Type B pancreatic cell (in vitro differentiated cells): ENCODE measurements at regions not wholly inside any gene's neighbourhood (a gene's known extent, or its start where the extent isn't known, plus 50 kb on each side); places are given as distances from the start of the nearest gene placed in this dataset.
"Not testable (repeated sequence)": the region's sequence is repeated elsewhere in the genome, so short reads cannot be mapped to it uniquely, and the experiment has no call there.

Experiments
- DNase-seq: peaks from one replicate; pipeline ENCODE4 v3.0.0; 2021; ENCODE audit warnings: mixed read lengths; ENCODE audit not compliant: unreplicated experiment; ENCODE audit errors: extremely low spot score
- H3K27ac Mint-ChIP-seq: 2 replicates; pipeline ENCODE4 v1.8.0; 2021; ENCODE audit warnings: mild to moderate bottlenecking, mixed read lengths
- H3K27me3 Mint-ChIP-seq: 2 replicates; pipeline ENCODE4 v1.8.0; 2021; ENCODE audit warnings: mixed read lengths
- H3K36me3 Mint-ChIP-seq: 2 replicates; pipeline ENCODE4 v1.8.0; 2021; ENCODE audit warnings: mixed read lengths
- H3K4me1 Mint-ChIP-seq: one replicate; pipeline ENCODE4 v1.8.0; 2021; ENCODE audit warnings: mixed read lengths; ENCODE audit not compliant: unreplicated experiment
- H3K4me3 Mint-ChIP-seq: 2 replicates; pipeline ENCODE4 v1.8.0; 2021; ENCODE audit warnings: mild to moderate bottlenecking, mixed read lengths
- H3K9me3 Mint-ChIP-seq: 2 replicates; pipeline ENCODE4 v1.8.0; 2021; ENCODE audit warnings: mixed read lengths
- TF ChIP-seq, protein P1 (sequence below): fragments of 200-600 bp; sonication (generic); conservative IDR thresholded peaks from 2 replicates; pipeline ENCODE4 v1.5.0; 2021; ENCODE audit warnings: antibody characterized with exemption, mild to moderate bottlenecking

DNA sequence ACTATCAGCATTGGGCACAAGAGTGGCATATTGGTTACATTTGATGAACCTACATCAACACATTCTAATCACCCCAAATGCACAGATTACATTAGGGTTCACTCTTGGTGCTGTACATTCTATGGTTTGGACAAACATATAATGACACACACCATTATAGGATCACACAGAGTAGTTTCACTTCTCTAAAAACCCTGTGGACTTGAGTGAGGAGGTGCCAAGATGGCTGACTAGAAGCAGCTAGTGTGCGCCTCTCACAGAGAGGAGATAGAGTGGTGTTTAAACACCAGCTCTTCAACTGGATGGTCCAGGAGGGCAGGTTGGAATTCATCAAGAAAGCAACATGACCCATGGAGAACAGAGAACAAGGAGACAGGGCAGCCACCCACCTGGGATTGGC, 265.6 kb downstream of the TDRD3 start:
- Mint-ChIP-seq H3K27me3 (no peaks in the 10 kb centered on the region), H3K36me3 (no peaks in the 10 kb centered on the region), H3K27ac (no peak overlapping the region), H3K4me3 (no peak overlapping the region), H3K4me1 (no peaks in the 10 kb centered on the region), H3K9me3 (no peaks in the 10 kb centered on the region)
- DNase-seq: no peak
- TF ChIP-seq, protein P1, sequence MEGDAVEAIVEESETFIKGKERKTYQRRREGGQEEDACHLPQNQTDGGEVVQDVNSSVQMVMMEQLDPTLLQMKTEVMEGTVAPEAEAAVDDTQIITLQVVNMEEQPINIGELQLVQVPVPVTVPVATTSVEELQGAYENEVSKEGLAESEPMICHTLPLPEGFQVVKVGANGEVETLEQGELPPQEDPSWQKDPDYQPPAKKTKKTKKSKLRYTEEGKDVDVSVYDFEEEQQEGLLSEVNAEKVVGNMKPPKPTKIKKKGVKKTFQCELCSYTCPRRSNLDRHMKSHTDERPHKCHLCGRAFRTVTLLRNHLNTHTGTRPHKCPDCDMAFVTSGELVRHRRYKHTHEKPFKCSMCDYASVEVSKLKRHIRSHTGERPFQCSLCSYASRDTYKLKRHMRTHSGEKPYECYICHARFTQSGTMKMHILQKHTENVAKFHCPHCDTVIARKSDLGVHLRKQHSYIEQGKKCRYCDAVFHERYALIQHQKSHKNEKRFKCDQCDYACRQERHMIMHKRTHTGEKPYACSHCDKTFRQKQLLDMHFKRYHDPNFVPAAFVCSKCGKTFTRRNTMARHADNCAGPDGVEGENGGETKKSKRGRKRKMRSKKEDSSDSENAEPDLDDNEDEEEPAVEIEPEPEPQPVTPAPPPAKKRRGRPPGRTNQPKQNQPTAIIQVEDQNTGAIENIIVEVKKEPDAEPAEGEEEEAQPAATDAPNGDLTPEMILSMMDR: no peak

DNA sequence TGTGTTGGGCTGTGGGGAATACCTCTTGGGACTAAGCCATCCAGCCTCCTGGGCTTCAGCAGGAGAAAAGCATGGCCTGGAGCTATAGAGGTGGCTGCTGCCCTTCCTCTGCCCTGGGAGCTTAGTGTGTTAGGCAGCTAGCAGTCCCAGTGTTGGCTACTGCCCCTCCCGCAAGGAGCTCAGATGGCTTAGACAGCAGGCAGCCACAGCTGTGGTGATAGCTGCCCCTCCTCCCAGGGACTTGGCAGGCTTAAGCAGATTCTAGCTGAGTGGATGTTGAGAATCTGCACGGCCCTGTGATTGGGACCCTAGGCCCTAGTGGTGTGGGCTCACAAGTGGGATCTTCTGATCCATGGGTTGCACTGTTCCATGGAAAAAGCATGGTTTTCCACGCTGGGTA, 264.5 kb downstream of the TDRD3 start:
- no peaks in the 10 kb centered on the region for H3K27me3 Mint-ChIP-seq
- no peaks in the 10 kb centered on the region for H3K9me3 Mint-ChIP-seq
- no peak overlapping the region for H3K4me3 Mint-ChIP-seq
- no peaks in the 10 kb centered on the region for H3K36me3 Mint-ChIP-seq
- no peak for DNase-seq
- TF ChIP-seq, protein P1: no peak
- H3K27ac Mint-ChIP-seq: no peak overlapping the region
- H3K4me1 Mint-ChIP-seq: no peaks in the 10 kb centered on the region

DNA sequence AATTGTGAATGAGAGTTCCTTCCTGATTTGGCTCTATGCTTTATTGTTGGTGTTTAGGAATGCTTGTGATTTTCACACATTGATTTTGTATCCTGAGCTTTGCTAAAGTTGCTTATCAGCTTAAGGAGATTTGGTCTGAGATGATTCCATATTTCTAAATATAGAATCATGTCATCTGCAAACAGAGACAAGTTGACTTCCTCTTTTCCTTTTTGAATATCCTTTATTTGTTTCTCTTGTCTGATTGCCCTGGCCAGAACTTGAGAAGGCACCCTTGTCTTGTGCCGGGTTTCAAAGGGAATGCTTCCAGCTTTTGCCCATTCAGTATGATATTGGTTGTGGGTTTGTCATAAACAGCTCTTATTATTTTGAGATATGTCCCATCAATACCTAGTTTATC, 260.6 kb downstream of the TDRD3 start:
- not testable (repeated sequence) for H3K9me3 Mint-ChIP-seq

DNA sequence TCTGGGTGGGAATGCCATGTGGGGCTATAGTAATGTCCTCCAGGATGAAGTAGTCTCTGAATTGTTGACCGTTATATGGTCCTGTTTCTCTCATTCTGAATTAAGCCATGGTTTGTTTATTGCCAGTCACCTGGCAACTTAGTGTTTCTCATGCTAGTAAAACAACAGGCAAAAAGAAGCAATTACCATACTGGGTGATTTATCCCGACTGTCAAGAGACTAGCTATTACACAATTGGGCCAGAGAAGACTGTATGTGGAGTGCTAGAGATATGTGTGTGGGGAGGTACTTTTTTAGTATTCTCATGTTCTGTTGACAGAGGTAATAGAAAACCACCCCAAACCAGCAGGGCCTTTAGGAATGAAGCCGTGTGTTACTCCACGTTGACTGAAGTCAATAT, 258.2 kb downstream of the TDRD3 start:
- DNase-seq: no peak
- H3K27me3 Mint-ChIP-seq: no peaks in the 10 kb centered on the region
- H3K27ac Mint-ChIP-seq: no peak overlapping the region
- no peaks in the 10 kb centered on the region for H3K4me1 Mint-ChIP-seq
- no peak overlapping the region for H3K4me3 Mint-ChIP-seq
- TF ChIP-seq, protein P1: no peak
- H3K36me3 Mint-ChIP-seq: no peaks in the 10 kb centered on the region
- no peaks in the 10 kb centered on the region for H3K9me3 Mint-ChIP-seq

More for the DNA sequence above, 260.6 kb downstream of the TDRD3 start:
- not testable (repeated sequence) for H3K4me3 Mint-ChIP-seq, H3K27me3 Mint-ChIP-seq, H3K27ac Mint-ChIP-seq, H3K4me1 Mint-ChIP-seq, DNase-seq, H3K36me3 Mint-ChIP-seq

DNA sequence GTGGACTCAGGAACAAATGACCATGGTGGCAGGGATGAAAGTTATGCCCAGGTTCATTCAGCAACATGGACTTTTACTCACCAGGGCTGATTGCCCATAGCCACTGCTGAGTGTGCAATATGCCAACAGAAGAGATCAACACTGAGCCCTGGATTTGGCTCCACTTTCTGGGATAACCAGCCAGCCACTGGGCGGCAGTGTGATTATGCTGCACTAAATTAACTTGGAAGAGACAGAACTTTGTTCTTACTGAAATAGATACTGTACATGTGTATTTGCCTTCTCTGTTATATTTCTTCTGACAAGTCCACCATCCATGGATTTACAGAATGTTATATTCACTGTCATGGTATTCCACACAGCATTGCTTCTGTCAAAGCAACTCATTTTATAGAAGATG, 257.4 kb downstream of the TDRD3 start:
- Mint-ChIP-seq H3K27ac (no peak overlapping the region), H3K4me1 (no peaks in the 10 kb centered on the region), H3K9me3 (no peaks in the 10 kb centered on the region), H3K27me3 (no peaks in the 10 kb centered on the region), H3K36me3 (no peaks in the 10 kb centered on the region), H3K4me3 (no peak overlapping the region)
- TF ChIP-seq, protein P1: peak; percentile 66
- DNase-seq: no peak

DNA sequence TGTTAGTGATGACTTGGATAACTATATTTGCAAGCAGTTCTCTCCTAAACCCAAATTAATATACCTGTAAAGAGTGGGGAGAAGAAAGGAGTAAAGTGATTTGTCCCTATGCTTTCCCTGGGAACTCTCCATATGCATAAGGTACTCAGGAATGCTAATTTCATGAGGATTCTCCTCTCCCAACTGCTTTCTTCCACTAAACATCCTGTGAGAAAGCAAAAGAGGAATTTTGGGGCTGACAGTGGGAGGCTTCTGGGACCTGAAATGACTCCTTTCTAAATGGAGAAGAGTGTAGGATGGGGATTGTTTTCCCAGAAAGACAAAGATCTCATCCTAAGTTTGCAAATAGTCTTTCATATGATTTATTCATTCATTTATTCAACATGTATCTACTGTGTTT, 250.5 kb downstream of the TDRD3 start:
- Mint-ChIP-seq H3K4me1 (no peaks in the 10 kb centered on the region), H3K27ac (no peak overlapping the region), H3K27me3 (no peaks in the 10 kb centered on the region), H3K4me3 (no peak overlapping the region), H3K36me3 (no peaks in the 10 kb centered on the region), H3K9me3 (no peaks in the 10 kb centered on the region)
- no peak for DNase-seq
- TF ChIP-seq, protein P1: no peak
